Kidney glomerular epithelial cell (primary cell): ENCODE measurements at regions not wholly inside any gene's neighbourhood (a gene's known extent, or its start where the extent isn't known, plus 50 kb on each side); places are given as distances from the start of the nearest gene placed in this dataset.

Source experiments
- DNase-seq: peaks from one replicate; lab custom pipeline; 2025; lab: John Stamatoyannopoulos, UW

- DNase-seq, result no peak
Measured at GRCh38 chr13:70384156-70384555, 275.9 kb upstream of the KLHL1 start.

- DNase-seq, result no peak
Measured at GRCh38 chr13:70380809-70381208, 272.6 kb upstream of the KLHL1 start.

GRCh38 chr13:70375718-70376117 is 267.5 kb upstream of the KLHL1 start:
- DNase-seq, result no peak

DNA sequence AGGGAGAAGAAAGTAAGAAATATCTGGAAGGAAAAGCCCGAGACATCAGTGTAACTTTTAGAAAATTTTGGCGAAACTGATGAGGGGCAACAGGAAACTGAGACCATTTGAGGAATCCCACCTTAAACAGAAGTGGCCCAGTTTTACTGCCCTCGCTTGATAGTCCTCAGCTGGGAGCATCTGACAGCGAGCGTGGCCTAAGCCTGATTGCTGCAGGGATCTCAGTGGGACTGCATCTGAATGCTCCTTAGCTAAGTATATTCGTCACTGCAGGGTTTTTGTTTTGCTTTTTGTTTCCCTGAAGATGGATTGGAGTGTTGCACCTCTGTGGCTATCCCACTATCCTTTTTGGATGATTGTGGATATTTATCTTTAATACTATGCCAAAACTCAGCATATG is 262.7 kb upstream of the KLHL1 start:
- no peak for DNase-seq

DNA sequence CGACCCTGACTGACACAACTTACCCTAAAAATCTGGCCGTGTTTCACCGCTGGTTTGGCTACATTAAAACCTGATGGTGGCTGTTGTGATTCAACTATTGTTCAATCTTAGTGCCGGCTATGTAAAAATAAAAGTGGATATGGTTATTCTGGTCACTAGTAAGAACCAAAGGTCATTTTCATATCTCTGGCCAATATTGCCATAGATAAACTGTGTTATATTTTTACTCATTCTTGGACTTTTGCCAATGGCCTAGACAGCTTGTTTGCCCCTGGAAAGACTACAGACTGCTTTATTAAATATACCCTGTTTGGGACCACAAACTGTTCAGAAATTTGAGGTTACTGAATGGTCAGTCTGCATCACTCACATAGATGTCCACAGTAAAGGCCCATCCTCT is 258.5 kb upstream of the KLHL1 start:
- DNase-seq, result no peak

DNA sequence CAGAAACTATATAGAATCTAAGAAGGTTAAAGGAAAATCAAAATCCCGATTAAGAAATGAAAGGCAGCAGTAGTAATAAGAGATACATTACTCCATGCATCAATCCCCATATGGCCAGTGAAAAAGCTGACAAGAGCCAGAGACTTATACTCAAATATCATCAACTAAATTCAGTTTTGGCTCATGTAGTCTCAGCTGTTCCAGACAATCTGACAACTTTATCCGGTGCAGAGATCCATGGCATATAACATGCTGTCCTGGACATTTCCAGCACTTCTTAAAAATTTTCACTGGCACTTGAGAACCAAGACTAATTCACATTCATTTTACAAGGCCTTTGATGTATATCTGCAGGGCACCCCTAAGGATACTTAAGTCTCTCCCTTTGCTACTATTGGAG is 255.7 kb upstream of the KLHL1 start:
- DNase-seq, result no peak

- DNase-seq, result no peak
Measured at GRCh38 chr13:70362820-70363570, 254.7 kb upstream of the KLHL1 start.

- no peak for DNase-seq
Measured at GRCh38 chr13:70357031-70357430, 248.8 kb upstream of the KLHL1 start.

GRCh38 chr13:70353096-70353495 is 244.8 kb upstream of the KLHL1 start:
- no peak for DNase-seq

GRCh38 chr13:70347947-70348620 is 239.8 kb upstream of the KLHL1 start:
- no peak for DNase-seq

GRCh38 chr13:70339738-70340137 is 231.5 kb upstream of the KLHL1 start:
- DNase-seq, result peak; percentile 13

- no peak for DNase-seq
Measured at GRCh38 chr13:70338609-70339008, 230.4 kb upstream of the KLHL1 start.

GRCh38 chr13:70336866-70337265 is 228.6 kb upstream of the KLHL1 start:
- no peak for DNase-seq

- no peak for DNase-seq
Measured at GRCh38 chr13:70333752-70334151, 225.5 kb upstream of the KLHL1 start.

DNA sequence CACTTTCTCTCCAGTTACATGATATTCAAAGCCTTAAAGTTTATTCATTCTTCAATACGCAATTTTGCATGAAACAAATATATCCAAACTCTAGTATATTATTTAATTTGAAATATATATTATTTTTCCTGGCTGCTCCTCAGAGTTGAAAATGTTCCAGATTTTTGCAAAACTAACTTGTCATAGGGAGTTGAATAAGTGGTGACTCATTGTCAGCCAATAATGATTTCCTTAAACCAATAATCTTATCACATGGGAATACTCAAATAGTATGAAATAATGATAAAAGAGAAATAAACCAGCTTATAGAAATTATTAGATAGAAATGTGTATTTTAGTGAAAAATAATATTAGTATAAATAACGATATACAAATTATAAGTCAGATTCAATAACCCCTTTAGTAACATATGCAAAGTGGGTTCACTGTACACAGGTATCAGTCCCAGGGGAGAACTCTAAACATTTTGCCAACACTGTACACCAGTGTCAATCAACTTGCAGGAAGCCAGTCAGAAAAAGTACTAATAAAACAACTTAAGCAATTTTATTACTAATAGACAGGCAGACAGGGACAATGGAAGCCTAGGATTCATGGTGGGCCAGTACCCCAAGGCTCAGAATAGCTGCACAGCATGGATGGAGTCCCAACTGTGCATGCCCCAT is 222.6 kb upstream of the KLHL1 start:
- no peak for DNase-seq

- DNase-seq, result no peak
Measured at GRCh38 chr13:70324519-70324918, 216.3 kb upstream of the KLHL1 start.

DNA sequence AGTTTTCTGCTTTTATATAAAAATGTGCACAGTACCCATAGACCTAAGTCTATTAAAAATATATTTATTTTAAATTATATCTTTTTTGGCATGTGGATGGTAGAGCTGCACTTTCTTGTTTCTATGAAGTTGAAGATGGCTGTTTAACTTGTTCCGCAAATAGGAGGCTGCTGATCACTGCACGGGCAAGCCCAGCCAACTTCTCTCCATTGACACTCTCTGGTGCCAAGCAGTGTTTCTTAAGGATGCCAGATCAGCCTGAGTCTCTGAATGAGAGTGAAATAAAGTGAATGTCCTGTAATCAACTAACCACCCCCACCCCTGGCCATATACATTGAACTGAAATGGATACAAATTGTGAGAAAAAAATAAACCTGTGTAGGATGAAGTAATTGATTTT is 202.9 kb upstream of the KLHL1 start:
- DNase-seq, result no peak

- peak; percentile 59 for DNase-seq
Measured at GRCh38 chr13:70310396-70311119, 202.3 kb upstream of the KLHL1 start.

DNA sequence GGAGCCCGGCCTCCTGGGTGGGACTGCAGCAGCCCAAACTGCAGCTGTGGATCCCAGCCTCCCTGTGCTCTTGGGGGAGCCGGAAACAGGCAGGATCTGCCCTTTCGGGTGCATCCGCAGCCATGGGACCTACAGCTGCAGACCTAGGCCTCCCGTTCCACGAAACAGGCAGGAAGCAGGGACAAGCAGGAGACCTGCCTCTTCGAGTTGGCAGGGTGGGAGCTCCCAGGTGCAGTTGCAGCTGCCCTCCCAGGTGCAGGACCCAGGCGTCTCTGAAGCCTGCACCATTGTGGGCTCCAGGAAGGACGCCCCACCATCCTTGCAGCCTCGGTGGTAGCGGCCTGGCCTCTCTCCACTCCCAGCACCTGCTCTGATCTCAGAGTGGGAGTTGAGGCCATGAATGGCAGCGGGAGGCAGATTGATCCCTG is 189.0 kb upstream of the KLHL1 start:
- DNase-seq, result no peak

DNA sequence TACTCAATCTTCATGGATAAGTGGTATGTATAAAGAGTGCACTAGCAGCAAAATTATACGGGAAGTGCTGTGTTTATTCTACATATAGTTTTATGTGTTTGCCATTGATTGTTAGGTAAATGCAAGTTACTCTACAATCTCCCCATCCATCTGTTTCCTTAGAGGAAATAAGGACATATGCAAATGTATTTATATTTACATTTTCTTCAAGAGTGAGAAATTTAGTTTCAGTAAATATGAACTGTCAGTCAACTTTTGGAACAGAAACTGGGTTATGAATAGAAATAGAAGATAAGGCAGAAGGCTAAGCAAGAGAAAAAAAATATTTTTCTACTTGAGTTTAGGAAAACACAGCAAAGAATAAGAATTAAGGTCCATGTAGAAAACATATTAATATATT is 176.1 kb upstream of the KLHL1 start:
- no peak for DNase-seq

DNA sequence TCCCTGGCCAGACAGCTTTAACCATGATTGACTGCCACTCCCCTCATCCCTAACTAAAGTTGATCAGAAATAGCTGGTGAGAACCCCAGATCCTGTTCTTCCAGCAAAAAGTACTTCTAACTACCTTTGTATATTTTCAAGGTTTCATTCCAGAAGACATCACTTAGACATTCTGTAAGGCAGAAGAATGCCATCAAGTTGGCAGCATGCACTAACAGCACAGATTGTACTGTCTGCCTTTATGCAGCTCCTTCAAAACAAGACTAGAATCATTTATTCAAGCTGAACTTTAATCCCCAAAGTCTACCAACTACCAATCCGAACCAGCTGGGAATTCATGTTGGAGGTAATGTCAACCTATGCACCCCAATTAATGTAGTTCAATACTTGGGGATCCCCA is 167.6 kb upstream of the KLHL1 start:
- no peak for DNase-seq

DNA sequence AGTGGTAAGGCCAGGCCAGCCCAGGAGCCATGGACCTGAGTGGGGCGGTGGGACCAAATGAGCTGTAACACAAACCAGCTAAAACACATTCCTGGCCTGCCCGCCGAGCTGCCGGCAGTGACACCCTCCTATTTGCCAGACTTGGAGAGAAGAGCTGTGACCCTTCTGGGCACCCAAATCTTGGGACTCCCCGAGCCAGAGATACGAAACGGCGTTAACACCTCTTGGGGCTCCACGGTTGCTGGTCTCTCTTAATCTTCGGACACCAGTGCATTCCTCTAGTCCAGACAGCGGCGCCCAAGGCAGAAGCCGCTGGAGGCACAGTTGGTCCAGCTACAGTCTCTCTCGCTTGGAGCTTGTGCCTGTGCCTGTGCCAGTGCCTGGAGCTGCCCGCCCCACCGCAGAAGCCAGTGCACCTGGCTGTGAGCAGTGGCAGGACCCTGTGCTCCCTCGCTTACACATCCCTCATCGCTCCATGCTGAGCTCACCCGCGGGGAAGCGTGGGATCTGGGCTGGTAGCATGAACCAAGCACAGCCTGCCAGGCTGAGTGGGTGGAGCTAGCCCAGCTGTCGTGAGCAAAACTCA is 147.2 kb upstream of the KLHL1 start:
- DNase-seq, result no peak
